Endothelial cell of umbilical vein (primary cell): ENCODE measurements at regions not wholly inside any gene's neighbourhood (a gene's known extent, or its start where the extent isn't known, plus 50 kb on each side); places are given as distances from the start of the nearest gene placed in this dataset.

ENCODE experiments used
- CTCF ChIP-seq, 2 donors: IDR thresholded peaks; 1 replicate in 1 of 2; 2 replicates in 1 of 2; pipeline ENCODE4 v1.5.1; 2011; ENCODE audit warnings: low read length in 2 of 2, mild to moderate bottlenecking in 2 of 2, moderate library complexity in 2 of 2, control low read depth in 1 of 2, inconsistent platforms in 1 of 2, low read depth in 1 of 2; ENCODE audit not compliant: insufficient read depth in 1 of 2; ENCODE audit errors: extremely low read depth in 1 of 2
- EZH2 ChIP-seq: IDR thresholded peaks from 2 replicates; pipeline ENCODE4 v1.6.1; 2012; ENCODE audit warnings: borderline replicate concordance, low read depth, mild to moderate bottlenecking, moderate library complexity, low read length, inconsistent platforms; ENCODE audit not compliant: severe bottlenecking
- GATA2 ChIP-seq: IDR thresholded peaks from 2 replicates; pipeline ENCODE4 v1.7.0; 2011; ENCODE audit warnings: low read depth, mild to moderate bottlenecking, moderate library complexity, mixed read lengths, low read length; ENCODE audit not compliant: insufficient read length, insufficient read depth
- JUN ChIP-seq: IDR thresholded peaks from 2 replicates; pipeline ENCODE4 v1.6.1; 2011; ENCODE audit warnings: borderline replicate concordance, low read depth; ENCODE audit not compliant: insufficient read length, insufficient read depth
- MAX ChIP-seq: IDR thresholded peaks from 2 replicates; pipeline ENCODE4 v1.6.1; 2011; ENCODE audit not compliant: insufficient read depth, insufficient read length
- MYC ChIP-seq: IDR thresholded peaks from one replicate; pipeline ENCODE4 v1.6.1; 2011; ENCODE audit warnings: mild to moderate bottlenecking, low read depth, low read length
- POLR2A ChIP-seq: IDR thresholded peaks from 2 replicates; pipeline ENCODE4 v1.6.1; 2012; ENCODE audit warnings: low read depth, mild to moderate bottlenecking, control low read depth, low read length
- POLR2AphosphoS5 ChIP-seq: IDR thresholded peaks from 2 replicates; pipeline ENCODE4 v1.6.1; 2012; ENCODE audit warnings: low read depth, mild to moderate bottlenecking, control low read depth, low read length, moderate library complexity; ENCODE audit not compliant: insufficient read depth

DNA sequence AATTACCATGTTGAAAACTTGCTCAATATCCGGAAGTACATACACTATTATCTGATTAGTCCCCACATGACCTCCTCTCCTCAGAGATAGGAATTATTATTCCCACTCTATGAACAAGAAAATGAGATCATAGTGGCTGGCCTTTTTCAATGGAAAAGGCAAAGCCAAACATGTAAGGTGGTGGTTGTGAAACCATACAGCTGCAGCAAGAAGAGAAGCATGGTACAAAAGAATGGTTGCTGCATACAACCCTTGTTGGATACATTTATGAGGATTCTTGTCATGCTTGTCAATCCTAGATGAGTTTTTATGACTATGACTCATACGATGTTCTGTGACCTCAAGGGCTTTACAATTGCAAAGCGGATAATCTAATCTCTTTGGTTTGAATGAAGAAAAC, 514.7 kb downstream of the PLPP3 start:
- TF ChIP-seq CTCF (IDR thresholded peaks at IDR 0.05; ENCODE audit: extremely low read depth in 1 of 2, insufficient read depth in 1 of 2, low read depth in 1 of 2, low read length in 2 of 2) (no peak), JUN (peak; percentile 5), EZH2 (no peak), POLR2A (no peak), POLR2AphosphoS5 (no peak), GATA2 (no peak), MYC (no peak), MAX (no peak)
